Ishikawa (cell line): ENCODE measurements at regions not wholly inside any gene's neighbourhood (a gene's known extent, or its start where the extent isn't known, plus 50 kb on each side); places are given as distances from the start of the nearest gene placed in this dataset.

Experiments
- CEBPB ChIP-seq: IDR thresholded peaks from 2 replicates; pipeline ENCODE4 v1.6.1; 2012
- CREB1 ChIP-seq: IDR thresholded peaks from 2 replicates; pipeline ENCODE4 v1.6.1; 2012; ENCODE audit warnings: low read depth
- EGR1 ChIP-seq: IDR thresholded peaks from 2 replicates; pipeline ENCODE4 v1.6.1; 2012
- EP300 ChIP-seq: IDR thresholded peaks from 2 replicates; pipeline ENCODE4 v1.6.1; 2012; ENCODE audit warnings: borderline replicate concordance
- FOXM1 ChIP-seq: IDR thresholded peaks from 2 replicates; pipeline ENCODE4 v1.6.1; 2012; ENCODE audit warnings: low read depth, borderline replicate concordance
- MAX ChIP-seq: IDR thresholded peaks from 2 replicates; pipeline ENCODE4 v1.6.1; 2012
- NFIC ChIP-seq: IDR thresholded peaks from 2 replicates; pipeline ENCODE4 v1.6.1; 2012
- RAD21 ChIP-seq: IDR thresholded peaks from 2 replicates; pipeline ENCODE4 v1.6.1; 2012; ENCODE audit warnings: low read depth
- REST ChIP-seq: IDR thresholded peaks from 2 replicates; pipeline ENCODE4 v1.6.1; 2012; ENCODE audit warnings: low read depth, mild to moderate bottlenecking
- TAF1 ChIP-seq: IDR thresholded peaks from 2 replicates; pipeline ENCODE4 v1.6.1; 2012; ENCODE audit warnings: low read depth, mild to moderate bottlenecking
- TCF12 ChIP-seq: IDR thresholded peaks from 2 replicates; pipeline ENCODE4 v1.6.1; 2012; ENCODE audit warnings: low read depth
- TEAD4 ChIP-seq: IDR thresholded peaks from 2 replicates; pipeline ENCODE4 v1.6.1; 2012
- USF1 ChIP-seq: IDR thresholded peaks from 2 replicates; pipeline ENCODE4 v1.6.1; 2012
- YY1 ChIP-seq: IDR thresholded peaks from 2 replicates; pipeline ENCODE4 v1.6.1; 2012; ENCODE audit warnings: low read depth
- ZBTB7A ChIP-seq: IDR thresholded peaks from 2 replicates; pipeline ENCODE4 v1.6.1; 2012; ENCODE audit warnings: low read depth

- no peak for TF ChIP-seq EP300
Measured at GRCh38 chr3:69490971-69491370, 105.1 kb upstream of the FRMD4B start.

GRCh38 chr3:69490235-69490634 lies 104.3 kb upstream of the FRMD4B start:
- no peak for TF ChIP-seq TAF1
- no peak for TF ChIP-seq YY1
- TF ChIP-seq RAD21 = no peak
- no peak for TF ChIP-seq USF1

- TF ChIP-seq YY1 (no peak), RAD21 (no peak), USF1 (no peak), NFIC (no peak), TEAD4 (no peak), CEBPB (no peak), REST (no peak), CREB1 (no peak), FOXM1 (no peak), EP300 (no peak), MAX (no peak), TAF1 (no peak), ZBTB7A (no peak), EGR1 (no peak), TCF12 (no peak)
Measured at GRCh38 chr3:69488026-69488425, 102.1 kb upstream of the FRMD4B start.

- TF ChIP-seq MAX = no peak
- no peak for TF ChIP-seq YY1
- no peak for TF ChIP-seq CREB1
- no peak for TF ChIP-seq NFIC
- TF ChIP-seq EP300 = no peak
- TF ChIP-seq FOXM1 = no peak
- no peak for TF ChIP-seq USF1
- TF ChIP-seq RAD21 = no peak
- no peak for TF ChIP-seq TEAD4
- TF ChIP-seq TAF1 = no peak
- TF ChIP-seq EGR1 = no peak
- no peak for TF ChIP-seq TCF12
- TF ChIP-seq REST = no peak
- TF ChIP-seq CEBPB = no peak
- TF ChIP-seq ZBTB7A = no peak
Measured at GRCh38 chr3:69485489-69485888, 99.6 kb upstream of the FRMD4B start.

GRCh38 chr3:69484507-69485393 lies 98.9 kb upstream of the FRMD4B start:
- TF ChIP-seq EP300 = no peak
- TF ChIP-seq CEBPB = no peak
- TF ChIP-seq RAD21 = no peak
- no peak for TF ChIP-seq REST
- no peak for TF ChIP-seq TAF1
- TF ChIP-seq ZBTB7A = no peak
- no peak for TF ChIP-seq NFIC
- TF ChIP-seq MAX = no peak
